Osteocyte (in vitro differentiated cells): ENCODE measurements at regions not wholly inside any gene's neighbourhood (a gene's known extent, or its start where the extent isn't known, plus 50 kb on each side); places are given as distances from the start of the nearest gene placed in this dataset.

Experiments
- DNase-seq: peaks from one replicate; pipeline ENCODE4 v3.0.0; 2021; ENCODE audit warnings: mixed read lengths; ENCODE audit not compliant: unreplicated experiment; ENCODE audit errors: extremely low spot score
- H3K27ac Mint-ChIP-seq: one replicate; pipeline ENCODE4 v1.8.0; 2021; ENCODE audit warnings: mild to moderate bottlenecking, mixed read lengths; ENCODE audit not compliant: unreplicated experiment
- H3K27me3 Mint-ChIP-seq: one replicate; pipeline ENCODE4 v1.8.0; 2021; ENCODE audit warnings: mixed read lengths; ENCODE audit not compliant: unreplicated experiment
- H3K36me3 Mint-ChIP-seq: one replicate; pipeline ENCODE4 v1.8.0; 2021; ENCODE audit warnings: mixed read lengths; ENCODE audit not compliant: unreplicated experiment
- H3K4me1 Mint-ChIP-seq: one replicate; pipeline ENCODE4 v1.8.0; 2021; ENCODE audit warnings: mixed read lengths; ENCODE audit not compliant: unreplicated experiment
- H3K4me3 Mint-ChIP-seq: one replicate; pipeline ENCODE4 v1.8.0; 2021; ENCODE audit warnings: mild to moderate bottlenecking, moderate library complexity, mixed read lengths; ENCODE audit not compliant: unreplicated experiment
- H3K9me3 Mint-ChIP-seq: one replicate; pipeline ENCODE4 v1.8.0; 2021; ENCODE audit warnings: mixed read lengths; ENCODE audit not compliant: unreplicated experiment
- CTCF ChIP-seq: fragments of 200-600 bp; sonication (generic); IDR thresholded peaks from 2 replicates; pipeline ENCODE4 v1.5.0; 2021; ENCODE audit warnings: antibody characterized with exemption, mild to moderate bottlenecking, moderate library complexity

- H3K27me3 Mint-ChIP-seq, result no peaks in the 10 kb centered on the region
- TF ChIP-seq CTCF, result no peak
- no peaks in the 10 kb centered on the region for H3K9me3 Mint-ChIP-seq
- H3K36me3 Mint-ChIP-seq, result no peaks in the 10 kb centered on the region
- no peaks in the 10 kb centered on the region for H3K4me1 Mint-ChIP-seq
- no peak for DNase-seq
- no peak overlapping the region for H3K4me3 Mint-ChIP-seq
- H3K27ac Mint-ChIP-seq, result no peak overlapping the region
Observed at GRCh38 chr2:15832849-15833680, 107.3 kb upstream of the MYCN start.

GRCh38 chr2:15833731-15834130 lies 106.6 kb upstream of the MYCN start:
- Mint-ChIP-seq H3K9me3 (no peaks in the 10 kb centered on the region), H3K27me3 (no peaks in the 10 kb centered on the region), H3K27ac (no peak overlapping the region), H3K4me3 (no peak overlapping the region), H3K36me3 (no peaks in the 10 kb centered on the region), H3K4me1 (no peaks in the 10 kb centered on the region)
- no peak for DNase-seq
- TF ChIP-seq CTCF, result no peak

GRCh38 chr2:15834381-15835031 lies 105.8 kb upstream of the MYCN start:
- Mint-ChIP-seq H3K36me3 (no peaks in the 10 kb centered on the region), H3K9me3 (no peaks in the 10 kb centered on the region), H3K27me3 (no peaks in the 10 kb centered on the region), H3K27ac (no peak overlapping the region), H3K4me3 (no peak overlapping the region), H3K4me1 (no peaks in the 10 kb centered on the region)
- no peak for DNase-seq
- TF ChIP-seq CTCF, result no peak

DNA sequence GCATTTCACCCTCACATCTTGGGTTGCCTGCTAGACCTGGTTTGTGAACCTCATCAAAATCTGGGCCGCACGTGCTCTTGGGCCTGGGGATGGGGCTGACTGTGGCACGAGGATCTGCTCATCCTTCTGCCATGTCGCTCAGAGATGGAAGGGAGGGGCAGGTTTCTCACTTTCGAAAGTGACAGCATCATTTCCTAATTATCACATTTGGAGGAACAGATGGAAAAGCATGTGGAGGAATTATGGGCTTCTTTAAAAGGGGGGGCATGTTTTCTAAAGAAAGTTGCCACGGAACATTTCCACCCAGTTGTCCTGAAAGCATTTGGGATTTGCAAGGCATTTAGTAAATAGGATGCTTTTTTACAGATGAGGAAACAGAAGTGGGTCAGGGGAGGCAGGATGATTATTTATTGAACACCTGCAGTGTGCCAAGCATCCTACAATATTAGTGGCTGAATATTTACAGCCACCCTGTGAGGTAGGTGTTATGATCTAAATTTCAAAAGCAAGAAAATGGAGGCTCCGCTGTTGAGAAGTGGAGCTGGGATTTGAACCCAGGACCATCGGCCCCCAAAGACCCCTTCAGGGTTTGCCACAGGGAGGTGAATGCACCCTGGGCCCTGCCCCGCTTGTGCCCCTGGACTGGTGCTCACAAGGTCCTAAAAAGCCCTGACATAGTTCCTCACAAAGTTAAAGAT lies 104.2 kb upstream of the MYCN start:
- Mint-ChIP-seq H3K36me3 (no peaks in the 10 kb centered on the region), H3K27ac (no peak overlapping the region), H3K4me3 (no peak overlapping the region), H3K27me3 (peaks cover under 1% of the 10 kb centered on the region), H3K9me3 (no peaks in the 10 kb centered on the region), H3K4me1 (no peaks in the 10 kb centered on the region)
- DNase-seq, result no peak
- no peak for TF ChIP-seq CTCF
